ENCODE measurements at regions not wholly inside any gene's neighbourhood (a gene's known extent, or its start where the extent isn't known, plus 50 kb on each side); places are given as distances from the start of the nearest gene placed in this dataset.

DNA sequence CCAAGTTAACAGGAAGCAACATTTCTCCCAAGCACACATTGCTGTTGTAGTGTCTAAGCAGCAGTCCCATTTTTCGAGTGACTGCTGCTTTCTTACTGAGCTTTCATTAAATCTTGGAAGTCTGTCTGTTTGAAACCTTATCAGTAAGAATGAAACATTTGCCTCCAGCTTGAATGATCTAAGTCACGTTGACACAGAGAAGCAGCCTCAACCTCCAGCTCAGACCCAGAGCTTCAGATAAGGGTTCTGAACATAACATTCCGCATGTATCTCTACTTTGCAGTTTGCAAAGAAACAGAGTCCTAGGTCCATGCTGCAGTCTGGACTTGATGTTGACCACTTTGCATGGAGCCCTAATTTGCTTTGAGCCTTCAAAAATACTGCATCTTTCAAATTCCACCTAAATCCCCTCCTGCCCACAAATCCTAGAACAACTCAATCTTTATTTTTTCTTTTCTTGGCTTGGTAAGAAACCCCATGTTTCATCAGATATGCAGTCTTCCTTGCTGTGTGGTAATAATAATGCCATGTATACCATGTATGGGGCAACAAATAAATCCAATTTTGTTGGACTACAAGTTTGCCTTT lies 698.7 kb upstream of the IGFBP3 start:
- Mint-ChIP-seq H3K4me1 (no peaks in the 10 kb centered on the region), H3K36me3 (ENCODE audit: low read depth) (no peaks in the 10 kb centered on the region), H3K4me3 (no peak overlapping the region), H3K27me3 (ENCODE audit: low read depth) (no peaks in the 10 kb centered on the region), H3K27ac (no peak overlapping the region), H3K9me3 (no peaks in the 10 kb centered on the region)
- TF ChIP-seq, protein P1, sequence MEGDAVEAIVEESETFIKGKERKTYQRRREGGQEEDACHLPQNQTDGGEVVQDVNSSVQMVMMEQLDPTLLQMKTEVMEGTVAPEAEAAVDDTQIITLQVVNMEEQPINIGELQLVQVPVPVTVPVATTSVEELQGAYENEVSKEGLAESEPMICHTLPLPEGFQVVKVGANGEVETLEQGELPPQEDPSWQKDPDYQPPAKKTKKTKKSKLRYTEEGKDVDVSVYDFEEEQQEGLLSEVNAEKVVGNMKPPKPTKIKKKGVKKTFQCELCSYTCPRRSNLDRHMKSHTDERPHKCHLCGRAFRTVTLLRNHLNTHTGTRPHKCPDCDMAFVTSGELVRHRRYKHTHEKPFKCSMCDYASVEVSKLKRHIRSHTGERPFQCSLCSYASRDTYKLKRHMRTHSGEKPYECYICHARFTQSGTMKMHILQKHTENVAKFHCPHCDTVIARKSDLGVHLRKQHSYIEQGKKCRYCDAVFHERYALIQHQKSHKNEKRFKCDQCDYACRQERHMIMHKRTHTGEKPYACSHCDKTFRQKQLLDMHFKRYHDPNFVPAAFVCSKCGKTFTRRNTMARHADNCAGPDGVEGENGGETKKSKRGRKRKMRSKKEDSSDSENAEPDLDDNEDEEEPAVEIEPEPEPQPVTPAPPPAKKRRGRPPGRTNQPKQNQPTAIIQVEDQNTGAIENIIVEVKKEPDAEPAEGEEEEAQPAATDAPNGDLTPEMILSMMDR (IDR thresholded peaks at IDR 0.05; ENCODE audit: unreplicated experiment in 3 of 3), result no peak

DNA sequence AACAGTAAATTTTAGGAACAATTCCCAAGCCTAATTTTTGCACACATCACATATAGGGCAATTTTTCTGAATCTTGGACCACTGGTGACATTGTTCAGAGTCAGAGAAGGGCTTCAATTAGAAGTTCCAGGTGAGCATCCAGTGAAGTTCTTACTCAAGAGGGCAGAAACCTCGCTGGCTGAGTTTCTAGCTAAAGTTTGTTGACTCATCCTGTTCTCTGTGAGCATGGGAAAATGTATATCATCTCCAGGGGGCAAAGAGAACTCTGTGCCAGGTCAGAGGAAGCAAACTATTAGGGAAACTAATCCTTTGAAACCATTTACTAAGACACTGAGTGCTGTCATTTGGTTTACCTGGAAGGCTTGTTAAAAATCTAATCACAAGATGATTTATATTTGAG lies 695.6 kb upstream of the IGFBP3 start:
- TF ChIP-seq, protein P1 (IDR thresholded peaks at IDR 0.05; ENCODE audit: unreplicated experiment in 3 of 3), result no peak
- H3K4me1 Mint-ChIP-seq, result peaks cover 10% of the 10 kb centered on the region
- no peaks in the 10 kb centered on the region for H3K27me3 Mint-ChIP-seq (ENCODE audit: low read depth)
- no peak overlapping the region for H3K27ac Mint-ChIP-seq
- H3K9me3 Mint-ChIP-seq, result no peaks in the 10 kb centered on the region
- H3K36me3 Mint-ChIP-seq (ENCODE audit: low read depth), result no peaks in the 10 kb centered on the region
- no peak overlapping the region for H3K4me3 Mint-ChIP-seq

DNA sequence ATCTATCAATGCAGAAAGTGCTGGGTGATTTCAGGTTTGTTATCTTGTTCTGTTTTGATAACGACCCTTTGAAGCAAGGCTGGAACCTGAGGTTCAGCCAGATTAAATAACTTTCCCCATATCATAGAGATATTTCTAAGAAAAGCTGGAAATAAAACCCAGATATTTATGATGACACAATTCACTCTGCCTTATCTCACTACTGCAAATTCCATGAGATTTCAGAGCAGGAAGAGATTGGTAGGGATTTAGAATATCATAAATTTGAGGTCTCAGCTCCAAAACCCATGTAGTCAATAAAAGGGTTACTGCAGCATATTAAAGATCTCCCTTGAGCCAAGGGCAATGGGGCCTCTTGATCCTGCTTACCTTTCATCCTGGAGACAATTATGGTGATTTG lies 692.5 kb upstream of the IGFBP3 start:
- TF ChIP-seq, protein P1 (IDR thresholded peaks at IDR 0.05; ENCODE audit: unreplicated experiment in 3 of 3), result no peak
- Mint-ChIP-seq H3K4me1 (peaks cover 26% of the 10 kb centered on the region), H3K36me3 (ENCODE audit: low read depth) (no peaks in the 10 kb centered on the region), H3K4me3 (no peak overlapping the region), H3K27me3 (ENCODE audit: low read depth) (no peaks in the 10 kb centered on the region), H3K9me3 (no peaks in the 10 kb centered on the region), H3K27ac (no peak overlapping the region)

DNA sequence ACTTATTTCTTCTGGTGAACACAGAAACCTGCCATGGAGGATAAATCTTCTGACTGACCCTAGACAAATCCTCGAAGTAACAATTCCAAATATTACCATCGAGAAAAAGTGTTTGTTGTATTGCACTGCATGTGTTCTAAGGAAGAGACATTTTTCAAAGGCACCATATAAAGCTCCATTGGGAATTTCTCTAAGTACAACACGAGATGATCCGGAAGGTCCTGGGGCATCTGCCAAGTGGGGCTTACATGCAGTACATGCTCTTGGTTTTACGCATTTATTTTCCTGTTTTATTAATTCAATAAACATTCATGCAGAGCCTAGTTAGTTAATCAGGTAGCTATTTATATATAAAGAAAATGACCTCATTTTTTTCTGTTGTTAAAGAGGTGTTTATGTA lies 692.0 kb upstream of the IGFBP3 start:
- TF ChIP-seq, protein P1 (IDR thresholded peaks at IDR 0.05; ENCODE audit: unreplicated experiment in 3 of 3), result no peak
- Mint-ChIP-seq H3K4me3 (no peak overlapping the region), H3K36me3 (ENCODE audit: low read depth) (no peaks in the 10 kb centered on the region), H3K9me3 (no peaks in the 10 kb centered on the region), H3K27ac (peak overlapping the region; percentile 1 to 72 (median 56)), H3K4me1 (peaks cover 26% of the 10 kb centered on the region), H3K27me3 (ENCODE audit: low read depth) (no peaks in the 10 kb centered on the region)

DNA sequence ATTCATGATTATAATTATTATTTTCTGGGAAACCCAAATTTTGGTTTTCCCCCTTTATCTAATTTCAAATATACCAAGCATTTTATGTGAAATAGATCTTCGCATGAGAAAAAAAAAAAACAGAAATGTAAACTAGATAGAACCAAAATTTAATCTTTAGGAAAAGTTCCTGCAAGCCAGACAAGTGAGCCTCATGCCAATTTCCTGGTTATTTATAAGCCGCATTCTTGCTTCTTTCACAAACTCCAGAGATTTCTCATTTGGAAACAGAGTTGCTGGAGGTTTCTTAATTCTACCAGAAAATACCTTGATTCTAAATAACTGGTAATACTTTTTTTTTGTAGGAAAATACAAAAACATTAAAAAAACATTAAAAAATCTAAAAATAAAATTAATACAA lies 690.4 kb upstream of the IGFBP3 start:
- no peaks in the 10 kb centered on the region for H3K9me3 Mint-ChIP-seq
- H3K36me3 Mint-ChIP-seq (ENCODE audit: low read depth), result no peaks in the 10 kb centered on the region
- no peak overlapping the region for H3K4me3 Mint-ChIP-seq
- peaks cover 34% of the 10 kb centered on the region for H3K4me1 Mint-ChIP-seq
- no peaks in the 10 kb centered on the region for H3K27me3 Mint-ChIP-seq (ENCODE audit: low read depth)
- H3K27ac Mint-ChIP-seq, result no peak overlapping the region
- TF ChIP-seq, protein P1 (IDR thresholded peaks at IDR 0.05; ENCODE audit: unreplicated experiment in 3 of 3), result no peak

DNA sequence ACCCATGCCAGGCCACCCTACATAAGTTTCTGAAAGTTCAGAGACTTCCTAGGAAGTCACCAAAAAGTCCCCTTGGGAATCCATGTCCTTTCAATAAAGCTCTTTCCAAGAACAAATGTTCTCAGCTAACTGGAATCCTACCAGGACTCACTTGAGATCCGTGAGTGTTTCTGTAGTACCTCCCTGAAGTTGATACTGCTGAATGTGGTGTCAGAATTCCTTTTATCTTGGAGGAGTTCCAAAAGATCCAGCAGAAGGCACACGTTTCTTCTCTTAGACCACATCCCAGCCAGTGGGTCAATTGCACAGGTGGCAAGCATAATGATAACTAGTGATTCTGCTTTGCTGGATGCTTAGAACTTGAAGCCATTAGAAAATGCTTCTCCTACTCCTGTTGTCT lies 689.7 kb upstream of the IGFBP3 start:
- Mint-ChIP-seq H3K27ac (no peak overlapping the region), H3K36me3 (ENCODE audit: low read depth) (no peaks in the 10 kb centered on the region), H3K27me3 (ENCODE audit: low read depth) (no peaks in the 10 kb centered on the region), H3K4me3 (no peak overlapping the region), H3K9me3 (no peaks in the 10 kb centered on the region), H3K4me1 (peaks cover 41% of the 10 kb centered on the region)
- TF ChIP-seq, protein P1 (IDR thresholded peaks at IDR 0.05; ENCODE audit: unreplicated experiment in 3 of 3), result no peak

Data from nephron (organoid).